ENCODE measurements at regions not wholly inside any gene's neighbourhood (a gene's known extent, or its start where the extent isn't known, plus 50 kb on each side); places are given as distances from the start of the nearest gene placed in this dataset.

DNA sequence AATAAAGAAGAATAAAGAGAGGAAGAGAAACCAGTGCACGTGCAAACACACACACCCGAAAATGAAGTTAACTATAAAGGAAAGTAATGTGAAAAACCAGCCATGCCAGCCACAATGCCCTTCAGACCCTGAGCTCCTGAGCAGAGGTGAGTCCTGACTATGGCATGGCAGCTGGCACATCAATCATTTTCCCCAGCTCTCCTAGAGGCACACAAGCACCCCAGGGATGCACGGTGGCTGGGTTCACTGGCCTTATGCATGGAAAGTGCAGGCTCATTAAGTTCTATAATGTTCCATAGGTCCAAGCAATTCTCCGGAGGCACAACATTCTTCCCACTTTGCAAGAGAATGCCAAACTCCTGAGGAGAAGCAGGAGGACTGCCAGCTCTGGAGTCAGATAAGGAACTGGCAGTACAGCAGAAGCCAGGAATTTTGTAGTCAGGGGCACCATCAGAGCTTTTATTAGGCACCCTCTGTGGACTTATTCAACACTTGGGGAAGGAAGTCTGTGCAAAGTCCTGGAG, 175.0 kb upstream of the PRDM1 start:
- DNase-seq (ENCODE audit: low read depth in 1 of 2, low spot score in 1 of 2) = no peak

DNA sequence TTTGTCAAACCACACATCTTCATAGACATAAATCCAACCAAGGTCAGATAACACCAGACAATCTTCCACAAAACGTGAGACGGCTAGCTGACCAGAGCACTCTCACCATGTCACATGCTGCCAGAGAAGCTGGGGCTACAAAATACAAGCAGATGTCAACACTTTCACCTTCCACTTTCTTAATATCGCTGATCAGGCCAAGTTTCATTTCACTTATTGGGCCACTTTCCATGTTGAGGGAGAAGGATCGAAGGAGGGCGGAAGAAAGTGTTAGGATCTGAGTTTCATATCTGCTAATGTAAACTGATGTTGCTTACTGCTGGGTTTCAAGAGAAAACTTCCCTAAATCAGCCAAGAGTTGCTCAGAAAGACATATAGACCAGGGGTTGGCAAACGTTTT, 177.0 kb upstream of the PRDM1 start:
- DNase-seq (ENCODE audit: low read depth in 1 of 2, low spot score in 1 of 2) = no peak

GRCh38 chr6:105907991-105908390, 178.1 kb upstream of the PRDM1 start:
- DNase-seq (ENCODE audit: low read depth in 1 of 2, low spot score in 1 of 2) = no peak

DNA sequence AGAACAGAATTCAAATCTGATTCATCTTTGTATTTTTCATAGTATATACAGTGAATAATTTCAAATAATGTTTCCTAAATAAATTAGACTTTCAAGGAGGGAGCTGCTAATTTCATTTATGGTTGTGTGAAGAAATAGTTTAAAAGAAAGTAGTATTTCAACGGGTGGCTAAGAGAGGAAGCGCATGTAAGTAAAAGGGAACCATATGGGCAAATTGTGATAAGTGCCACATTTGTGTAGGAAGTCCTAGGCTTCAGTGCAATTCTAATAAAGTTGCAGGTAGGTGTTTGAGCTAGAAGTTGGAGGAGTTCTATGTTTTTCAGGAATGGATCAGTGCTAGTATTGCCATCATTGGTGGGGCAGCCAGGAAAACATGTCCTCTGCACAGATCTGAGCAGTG, 178.8 kb upstream of the PRDM1 start:
- no peak for DNase-seq (ENCODE audit: low read depth in 1 of 2, low spot score in 1 of 2)

GRCh38 chr6:105902401-105903031, 183.6 kb upstream of the PRDM1 start:
- DNase-seq (ENCODE audit: low read depth in 1 of 2, low spot score in 1 of 2) = no peak

DNA sequence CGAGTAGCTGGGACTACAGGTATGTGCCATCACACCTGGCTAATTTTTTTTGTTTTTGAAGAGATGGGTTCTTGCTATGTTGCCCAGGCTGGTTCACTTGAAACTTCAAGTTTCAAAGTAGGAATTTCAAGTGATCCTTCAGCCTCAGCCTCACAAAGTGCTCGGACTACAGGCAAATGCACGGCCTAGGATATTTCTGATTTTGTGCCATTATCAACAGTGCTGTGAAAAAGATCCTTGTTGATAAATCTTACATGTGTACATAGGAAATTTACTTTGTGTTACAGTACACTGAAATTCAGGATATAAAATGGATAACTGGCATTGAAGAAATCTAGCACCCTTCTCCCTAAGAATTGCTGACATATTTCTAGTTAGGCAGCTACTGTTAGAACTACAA, 184.6 kb upstream of the PRDM1 start:
- no peak for DNase-seq (ENCODE audit: low read depth in 1 of 2, low spot score in 1 of 2)

DNA sequence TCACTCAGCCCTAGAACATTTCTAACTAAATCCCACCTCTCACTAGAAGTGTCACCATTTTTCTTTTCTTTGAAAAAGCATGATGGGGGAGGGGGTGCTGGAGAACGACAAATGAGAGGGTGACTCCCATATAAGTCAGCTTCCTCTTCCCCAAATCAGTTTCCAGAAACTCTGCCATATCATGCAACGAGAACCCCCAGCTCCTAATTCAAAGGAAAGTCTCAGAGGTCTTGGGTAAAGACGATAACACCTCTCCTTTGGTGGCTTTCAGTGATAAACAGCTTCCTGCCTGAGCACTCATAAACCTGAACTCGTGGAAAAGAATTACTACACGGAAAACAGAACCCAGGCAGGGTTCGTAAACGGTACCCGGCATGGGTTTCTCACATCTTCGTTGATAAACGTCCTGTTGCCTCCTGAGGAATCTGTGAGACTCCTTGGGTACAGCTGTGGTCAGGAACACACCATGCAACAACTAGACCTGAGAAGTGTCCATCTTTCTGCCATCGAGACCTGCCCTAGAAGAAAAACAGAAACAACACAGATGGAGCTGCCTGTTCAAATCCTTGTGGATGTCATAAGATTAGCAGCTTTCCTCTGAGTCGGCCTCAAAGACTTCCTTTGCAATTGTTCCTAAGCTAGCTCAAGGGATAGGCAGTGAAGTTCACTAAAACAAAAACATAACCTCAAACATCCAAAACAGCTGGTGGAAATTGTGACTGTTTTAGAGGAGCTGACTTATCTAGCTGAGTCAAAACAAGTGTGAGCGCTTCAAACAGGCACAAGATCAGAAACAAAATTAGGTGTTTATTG, 185.8 kb upstream of the PRDM1 start:
- DNase-seq (ENCODE audit: low read depth in 1 of 2, low spot score in 1 of 2) = no peak

GRCh38 chr6:105898286-105898685, 187.8 kb upstream of the PRDM1 start:
- no peak for DNase-seq (ENCODE audit: low read depth in 1 of 2, low spot score in 1 of 2)

GRCh38 chr6:105897131-105897530, 189.0 kb upstream of the PRDM1 start:
- no peak for DNase-seq (ENCODE audit: low read depth in 1 of 2, low spot score in 1 of 2)

DNA sequence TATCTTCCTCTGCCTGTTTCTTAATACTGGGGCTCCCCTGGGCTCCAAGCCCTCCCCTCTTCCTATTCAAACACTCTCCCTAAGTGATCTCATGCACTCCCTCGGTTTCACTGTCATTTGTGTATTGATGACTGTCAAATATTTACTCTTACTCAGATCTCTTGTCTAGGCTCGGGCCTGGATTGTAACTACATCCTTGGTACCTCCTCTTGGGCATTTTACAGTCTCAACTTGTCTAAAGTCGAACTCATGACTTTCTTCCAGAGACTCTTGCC, 189.4 kb upstream of the PRDM1 start:
- DNase-seq (ENCODE audit: low read depth in 1 of 2, low spot score in 1 of 2) = no peak

DNA sequence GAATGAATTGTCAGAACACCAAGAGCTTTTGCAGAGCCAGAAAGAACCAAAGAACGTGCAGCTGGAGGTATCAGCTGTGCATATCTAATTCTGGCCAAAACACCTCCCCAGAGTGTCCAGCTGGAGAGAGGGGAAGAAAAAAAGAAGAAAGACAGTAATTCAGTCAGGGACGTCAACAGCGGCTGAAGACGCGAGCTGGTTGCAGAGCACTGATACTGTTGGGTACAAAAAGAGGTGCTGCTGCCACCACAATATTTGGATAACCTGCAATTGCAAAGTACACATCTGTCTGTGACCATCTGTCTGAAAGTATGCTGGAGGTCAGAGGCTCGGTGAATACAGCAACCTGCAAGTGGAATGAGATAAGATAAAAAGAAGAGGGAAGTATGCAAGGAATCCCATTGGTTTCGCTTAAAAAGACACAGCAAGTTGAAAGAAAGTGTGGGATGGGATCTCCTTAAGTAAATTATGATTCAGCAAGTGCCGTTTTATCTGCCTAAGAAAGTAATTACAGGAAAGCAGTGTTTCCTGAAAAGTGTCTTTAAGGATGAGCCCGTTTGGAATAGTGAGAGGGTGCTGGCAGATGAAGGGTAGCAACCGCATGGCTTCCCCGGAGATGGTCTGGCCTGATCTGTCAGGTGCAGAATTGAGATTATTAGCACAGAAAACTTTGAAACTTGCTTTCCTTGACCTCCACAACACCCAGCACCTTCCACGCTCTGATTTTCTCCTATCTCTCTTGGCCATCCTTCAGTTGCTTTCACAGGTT, 189.9 kb upstream of the PRDM1 start:
- DNase-seq (ENCODE audit: low read depth in 1 of 2, low spot score in 1 of 2) = no peak

GRCh38 chr6:105894556-105894955, 191.6 kb upstream of the PRDM1 start:
- DNase-seq (ENCODE audit: low read depth in 1 of 2, low spot score in 1 of 2) = no peak

- DNase-seq (ENCODE audit: low read depth in 1 of 2, low spot score in 1 of 2) = no peak
These were observed 192.4 kb upstream of the PRDM1 start for GRCh38 chr6:105893741-105894140.

GRCh38 chr6:105892577-105893262, 193.4 kb upstream of the PRDM1 start:
- DNase-seq (ENCODE audit: low read depth in 1 of 2, low spot score in 1 of 2) = no peak

DNA sequence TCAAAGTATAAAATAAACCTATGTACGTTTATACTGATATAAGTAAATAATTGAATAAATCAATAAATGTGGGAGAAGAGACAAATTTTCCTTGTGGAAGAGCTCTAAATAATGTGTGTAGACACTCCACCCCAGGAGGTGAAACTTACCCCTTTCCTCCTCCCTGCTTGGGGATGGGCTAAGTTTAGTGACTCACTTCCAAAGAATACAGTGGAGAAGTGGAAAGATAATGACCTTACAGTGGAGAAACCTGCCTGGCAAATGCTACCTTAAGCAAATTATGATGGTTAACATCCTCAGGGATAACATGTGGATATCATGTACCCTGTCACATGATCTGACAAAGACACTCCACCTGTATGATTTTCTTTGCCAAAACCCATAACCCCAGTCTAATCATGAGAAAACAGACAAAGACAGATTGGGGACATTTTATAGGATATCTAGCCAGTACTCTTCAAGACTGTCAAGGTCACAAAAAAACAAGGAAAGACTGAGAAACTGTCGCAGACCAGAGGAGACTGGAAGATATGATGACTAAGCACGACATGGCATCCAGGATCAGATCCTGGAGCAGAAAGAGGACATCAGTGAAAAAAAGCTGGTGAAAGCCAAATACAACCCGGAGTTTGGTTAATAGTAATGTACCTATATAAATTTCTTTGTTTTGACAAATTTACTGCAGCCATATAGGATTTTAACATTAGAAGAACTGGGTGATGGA, 195.5 kb upstream of the PRDM1 start:
- DNase-seq (ENCODE audit: low read depth in 1 of 2, low spot score in 1 of 2) = no peak

GRCh38 chr6:105889902-105890301, 196.2 kb upstream of the PRDM1 start:
- no peak for DNase-seq (ENCODE audit: low read depth in 1 of 2, low spot score in 1 of 2)

DNA sequence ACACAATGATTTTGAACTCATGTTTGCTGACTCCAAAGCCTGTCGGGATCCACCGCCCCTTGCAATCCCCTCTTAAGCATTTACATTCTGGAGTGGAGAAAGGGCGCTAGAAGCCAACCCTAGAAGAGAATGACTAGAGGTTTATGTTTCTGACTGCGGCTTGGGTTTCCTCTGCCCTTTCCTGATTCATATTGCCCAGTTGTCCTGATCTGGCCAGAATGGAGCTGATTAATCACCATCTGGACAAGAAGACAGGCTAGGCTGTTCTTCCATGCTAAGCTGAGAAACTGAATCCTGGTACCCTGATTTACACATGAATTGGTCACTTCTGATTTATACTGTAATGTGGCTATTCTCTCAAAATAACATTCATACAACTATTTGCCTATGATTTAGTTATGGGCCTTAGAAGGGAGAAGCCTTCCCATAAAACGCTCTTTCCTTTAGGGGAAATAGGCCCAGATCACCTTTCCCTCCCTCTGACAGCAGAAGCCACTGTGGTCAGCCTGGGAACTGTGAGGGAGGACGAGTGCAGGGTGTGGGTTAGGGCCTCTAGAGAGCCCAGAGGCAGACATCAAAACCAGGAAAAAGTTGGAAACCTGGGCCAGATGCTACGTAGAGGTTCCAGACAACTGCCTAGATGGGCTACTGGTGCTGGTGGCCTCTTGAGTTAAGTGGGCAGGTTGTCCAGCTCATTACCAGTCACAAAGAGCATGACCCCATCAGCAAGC, 199.2 kb upstream of the PRDM1 start:
- no peak for DNase-seq (ENCODE audit: low read depth in 1 of 2, low spot score in 1 of 2)

GRCh38 chr6:105886066-105886813, 199.9 kb upstream of the PRDM1 start:
- no peak for DNase-seq (ENCODE audit: low read depth in 1 of 2, low spot score in 1 of 2)

GRCh38 chr6:105884426-105884825, 201.7 kb upstream of the PRDM1 start:
- no peak for DNase-seq (ENCODE audit: low read depth in 1 of 2, low spot score in 1 of 2)

DNA sequence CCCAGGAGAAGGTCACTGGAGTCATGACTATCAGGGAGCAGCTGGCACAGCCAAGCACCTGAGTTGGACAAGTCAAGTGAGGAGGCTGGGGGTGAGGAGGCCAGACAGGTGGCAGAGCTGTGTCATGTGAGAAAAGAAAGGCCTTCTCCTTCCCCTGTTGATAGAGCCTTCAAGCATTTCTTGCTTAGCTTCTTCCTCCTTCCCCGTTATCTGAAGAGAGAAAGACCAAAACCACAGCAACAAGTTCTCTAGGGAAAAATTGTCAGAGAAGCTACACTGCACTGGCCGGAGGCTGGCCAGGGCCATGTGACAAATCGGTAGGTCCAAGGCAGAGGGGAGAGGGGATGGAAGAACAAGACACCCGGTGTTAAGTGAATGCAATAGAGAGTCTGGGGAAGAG, 202.1 kb upstream of the PRDM1 start:
- no peak for DNase-seq (ENCODE audit: low read depth in 1 of 2, low spot score in 1 of 2)

Measured in activated T-helper 1 cell treated with anti-CD3 and anti-CD28 coated beads, Interleukin-2, amount 50 U/mL, for 16 hours (primary cell).